ENCODE measurements at regions not wholly inside any gene's neighbourhood (a gene's known extent, or its start where the extent isn't known, plus 50 kb on each side); places are given as distances from the start of the nearest gene placed in this dataset.

GRCh38 chr13:47213047-47213446, 316.2 kb upstream of the HTR2A start:
- no peak for DNase-seq (ENCODE audit: low read depth)
- H3K4me3 ChIP-seq (ENCODE audit: low read length) = no peak overlapping the region
- no peak for TF ChIP-seq CTCF (conservative IDR thresholded peaks at IDR 0.05; ENCODE audit: low read depth, low read length)

DNA sequence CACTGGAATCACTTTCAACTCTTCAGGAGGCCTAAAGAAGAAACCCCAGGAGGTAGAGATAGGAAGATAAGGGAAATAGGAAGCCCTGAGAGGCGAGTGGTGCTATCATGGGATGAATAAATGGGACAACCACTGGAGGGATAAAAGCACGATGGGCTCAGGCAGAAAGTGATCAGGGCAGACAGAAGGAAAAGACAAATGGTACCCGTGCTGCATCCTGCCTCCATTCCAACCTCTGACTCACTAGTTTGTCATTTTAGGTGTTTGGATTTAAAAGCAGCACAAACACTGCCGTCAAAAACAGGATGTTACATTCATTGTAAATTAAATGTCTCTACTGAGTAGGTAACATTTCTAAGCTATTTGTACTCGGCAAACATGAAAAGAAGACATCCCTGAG, 314.3 kb upstream of the HTR2A start:
- TF ChIP-seq CTCF (conservative IDR thresholded peaks at IDR 0.05; ENCODE audit: low read depth, low read length) = no peak
- DNase-seq (ENCODE audit: low read depth) = no peak

GRCh38 chr13:47206111-47206510, 309.3 kb upstream of the HTR2A start:
- TF ChIP-seq CTCF (conservative IDR thresholded peaks at IDR 0.05; ENCODE audit: low read depth, low read length) = no peak

More for the DNA sequence above, 314.3 kb upstream of the HTR2A start:
- H3K4me3 ChIP-seq (ENCODE audit: low read length) = no peak overlapping the region

DNA sequence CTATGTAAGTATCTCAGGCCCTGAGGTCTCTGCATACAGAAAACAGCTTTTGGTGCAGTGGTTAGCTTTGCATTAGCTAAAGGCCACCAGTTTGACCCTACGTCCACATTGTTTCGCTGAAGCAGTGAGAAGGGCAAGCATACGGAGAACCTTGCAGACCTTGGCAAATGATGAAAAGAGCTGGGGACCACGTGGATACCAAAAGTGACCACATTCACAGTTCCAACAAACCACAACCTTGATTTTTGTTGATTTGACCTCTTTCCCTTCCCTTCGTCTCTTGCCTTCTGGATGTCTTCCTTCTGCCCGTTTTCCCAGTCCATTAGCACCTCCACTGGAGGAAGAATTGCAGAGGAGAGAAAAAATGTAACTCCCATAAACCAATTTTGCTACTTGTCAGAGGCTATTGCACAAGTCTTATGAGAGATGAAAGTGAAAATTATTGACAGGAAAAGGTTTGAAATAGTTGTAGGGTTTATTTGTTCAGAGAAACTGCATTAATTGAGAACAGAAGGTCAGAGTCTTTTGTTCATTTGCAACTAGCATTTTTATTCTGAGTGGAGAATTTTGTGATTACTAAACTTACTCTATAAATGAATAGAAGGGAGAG, 293.9 kb upstream of the HTR2A start:
- no peak for DNase-seq (ENCODE audit: low read depth)
- no peak overlapping the region for H3K4me3 ChIP-seq (ENCODE audit: low read length)
- TF ChIP-seq CTCF (conservative IDR thresholded peaks at IDR 0.05; ENCODE audit: low read depth, low read length) = no peak

More at GRCh38 chr13:47206111-47206510, 309.3 kb upstream of the HTR2A start:
- DNase-seq (ENCODE audit: low read depth) = no peak
- no peak overlapping the region for H3K4me3 ChIP-seq (ENCODE audit: low read length)

DNA sequence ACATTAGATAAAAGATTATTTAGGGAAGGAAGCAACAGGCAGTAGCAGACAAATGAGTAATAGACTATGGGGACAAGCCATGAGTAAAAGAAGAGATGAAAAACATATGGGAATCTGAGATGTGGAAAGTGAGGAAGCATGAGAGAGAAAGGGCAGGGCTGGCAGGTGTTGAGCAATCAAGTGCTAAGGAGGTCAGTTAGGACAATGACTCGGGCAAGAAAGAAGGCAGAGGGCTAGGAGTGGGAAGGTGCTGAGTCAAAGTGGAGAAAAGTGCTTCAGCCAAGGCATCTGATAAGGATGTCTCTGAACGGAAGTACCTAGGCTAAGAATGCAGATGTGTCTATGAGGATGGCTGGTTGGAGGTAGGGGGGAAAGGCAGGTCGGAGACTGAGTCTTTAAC, 291.9 kb upstream of the HTR2A start:
- no peak for TF ChIP-seq CTCF (conservative IDR thresholded peaks at IDR 0.05; ENCODE audit: low read depth, low read length)
- DNase-seq (ENCODE audit: low read depth) = no peak
- H3K4me3 ChIP-seq (ENCODE audit: low read length) = no peak overlapping the region

- no peak for TF ChIP-seq CTCF (conservative IDR thresholded peaks at IDR 0.05; ENCODE audit: low read depth, low read length)
- no peak for DNase-seq (ENCODE audit: low read depth)
- H3K4me3 ChIP-seq (ENCODE audit: low read length) = no peak overlapping the region
Measured at GRCh38 chr13:47186471-47186870, 289.6 kb upstream of the HTR2A start.

DNA sequence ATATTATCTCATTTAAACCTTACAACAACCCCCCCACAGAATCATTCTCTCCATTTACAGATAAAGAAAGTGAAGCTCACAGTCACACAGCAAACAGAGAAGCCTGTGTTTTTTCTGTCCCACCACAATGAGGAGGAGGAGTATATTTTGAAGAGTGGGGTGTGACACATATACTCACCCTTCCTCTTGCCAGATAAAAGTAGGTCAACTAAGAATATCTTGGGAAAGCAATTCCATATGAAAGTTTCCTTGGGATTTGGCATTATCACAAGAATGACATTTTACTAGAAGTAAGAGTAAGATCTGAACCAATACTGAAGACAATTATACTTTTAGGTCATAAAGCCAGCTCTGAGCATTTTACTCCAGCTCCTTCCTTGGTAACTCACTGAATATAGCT, 287.5 kb upstream of the HTR2A start:
- DNase-seq (ENCODE audit: low read depth) = no peak
- no peak overlapping the region for H3K4me3 ChIP-seq (ENCODE audit: low read length)
- TF ChIP-seq CTCF (conservative IDR thresholded peaks at IDR 0.05; ENCODE audit: low read depth, low read length) = no peak
